ENCODE measurements at regions not wholly inside any gene's neighbourhood (a gene's known extent, or its start where the extent isn't known, plus 50 kb on each side); places are given as distances from the start of the nearest gene placed in this dataset.
"Not testable (repeated sequence)": the region's sequence is repeated elsewhere in the genome, so short reads cannot be mapped to it uniquely, and the experiment has no call there.

- DNase-seq (ENCODE audit: low read depth) = no peak
Observed at GRCh38 chr13:97875218-97875617, 78.3 kb upstream of the IPO5 start.

- no peak for DNase-seq (ENCODE audit: low read depth)
Observed at GRCh38 chr13:97875911-97876310, 77.6 kb upstream of the IPO5 start.

GRCh38 chr13:97878431-97879375, 74.8 kb upstream of the IPO5 start:
- peak; percentile 18 for DNase-seq (ENCODE audit: low read depth)

- peak; percentile 89 for DNase-seq (ENCODE audit: low read depth)
Observed at GRCh38 chr13:97879646-97880310, 73.7 kb upstream of the IPO5 start.

- peak; percentile 42 for DNase-seq (ENCODE audit: low read depth)
Observed at GRCh38 chr13:97880311-97880675, 73.2 kb upstream of the IPO5 start.

- no peak for DNase-seq (ENCODE audit: low read depth)
Observed at GRCh38 chr13:97881556-97881955, 71.9 kb upstream of the IPO5 start.

GRCh38 chr13:97883396-97883795, 70.1 kb upstream of the IPO5 start:
- no peak for DNase-seq (ENCODE audit: low read depth)

GRCh38 chr13:97884707-97885468, 68.6 kb upstream of the IPO5 start:
- DNase-seq (ENCODE audit: low read depth) = no peak

GRCh38 chr13:97885641-97886040, 67.8 kb upstream of the IPO5 start:
- no peak for DNase-seq (ENCODE audit: low read depth)

GRCh38 chr13:97889803-97890202, 63.7 kb upstream of the IPO5 start:
- peak; percentile 16 for DNase-seq (ENCODE audit: low read depth)

GRCh38 chr13:97890573-97890972, 62.9 kb upstream of the IPO5 start:
- DNase-seq (ENCODE audit: low read depth) = no peak

- DNase-seq (ENCODE audit: low read depth) = not testable (repeated sequence)
Observed at GRCh38 chr13:97891964-97892363, 61.5 kb upstream of the IPO5 start.

- DNase-seq (ENCODE audit: low read depth) = peak; percentile 57
Observed at GRCh38 chr13:97892717-97893116, 60.8 kb upstream of the IPO5 start.

- DNase-seq (ENCODE audit: low read depth) = no peak
Observed at GRCh38 chr13:97895383-97895782, 58.1 kb upstream of the IPO5 start.

- DNase-seq (ENCODE audit: low read depth) = no peak
Observed at GRCh38 chr13:97896446-97896845, 57.0 kb upstream of the IPO5 start.

- DNase-seq (ENCODE audit: low read depth) = no peak
Observed at GRCh38 chr13:97901716-97902115, 51.8 kb upstream of the IPO5 start.

All from M059J (cell line).